Fibroblast of the aortic adventitia (primary cell): ENCODE measurements at regions not wholly inside any gene's neighbourhood (a gene's known extent, or its start where the extent isn't known, plus 50 kb on each side); places are given as distances from the start of the nearest gene placed in this dataset.

Source experiments
- DNase-seq: peaks from one replicate; pipeline ENCODE4 v3.0.0-alpha.2; 2010; ENCODE audit warnings: low read depth
- H3K4me3 ChIP-seq: 2 replicates; pipeline ENCODE4 v1.5.1; 2011; ENCODE audit warnings: low read depth, mild to moderate bottlenecking, control low read depth, low read length, moderate library complexity
- TF ChIP-seq, protein P1 (sequence below): IDR thresholded peaks from 2 replicates; pipeline ENCODE4 v1.5.1; 2011; ENCODE audit warnings: mild to moderate bottlenecking, low read length, control low read depth, inconsistent platforms; ENCODE audit not compliant: insufficient read depth

DNA sequence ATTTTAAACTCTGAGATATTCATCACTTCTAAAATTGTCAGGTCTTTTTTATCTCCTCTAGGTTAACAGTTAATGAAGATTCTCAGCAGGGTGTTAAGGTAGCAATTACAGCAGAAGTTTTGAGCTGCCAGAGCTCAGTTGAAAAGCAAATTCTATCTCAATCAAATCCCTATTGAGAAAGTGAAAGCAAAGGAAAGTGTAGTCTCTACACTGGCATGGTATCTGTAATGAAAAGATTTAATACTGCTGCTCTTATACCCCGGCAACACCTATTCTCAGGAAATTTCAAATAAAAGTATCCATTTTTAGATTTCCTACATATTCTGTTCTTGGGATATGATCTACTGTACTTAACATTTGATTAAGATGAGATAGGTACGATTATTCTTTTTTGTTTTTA lies 913.5 kb downstream of the MRPL39 start:
- no peak overlapping the region for H3K4me3 ChIP-seq
- DNase-seq: no peak
- TF ChIP-seq, protein P1, sequence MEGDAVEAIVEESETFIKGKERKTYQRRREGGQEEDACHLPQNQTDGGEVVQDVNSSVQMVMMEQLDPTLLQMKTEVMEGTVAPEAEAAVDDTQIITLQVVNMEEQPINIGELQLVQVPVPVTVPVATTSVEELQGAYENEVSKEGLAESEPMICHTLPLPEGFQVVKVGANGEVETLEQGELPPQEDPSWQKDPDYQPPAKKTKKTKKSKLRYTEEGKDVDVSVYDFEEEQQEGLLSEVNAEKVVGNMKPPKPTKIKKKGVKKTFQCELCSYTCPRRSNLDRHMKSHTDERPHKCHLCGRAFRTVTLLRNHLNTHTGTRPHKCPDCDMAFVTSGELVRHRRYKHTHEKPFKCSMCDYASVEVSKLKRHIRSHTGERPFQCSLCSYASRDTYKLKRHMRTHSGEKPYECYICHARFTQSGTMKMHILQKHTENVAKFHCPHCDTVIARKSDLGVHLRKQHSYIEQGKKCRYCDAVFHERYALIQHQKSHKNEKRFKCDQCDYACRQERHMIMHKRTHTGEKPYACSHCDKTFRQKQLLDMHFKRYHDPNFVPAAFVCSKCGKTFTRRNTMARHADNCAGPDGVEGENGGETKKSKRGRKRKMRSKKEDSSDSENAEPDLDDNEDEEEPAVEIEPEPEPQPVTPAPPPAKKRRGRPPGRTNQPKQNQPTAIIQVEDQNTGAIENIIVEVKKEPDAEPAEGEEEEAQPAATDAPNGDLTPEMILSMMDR: no peak

DNA sequence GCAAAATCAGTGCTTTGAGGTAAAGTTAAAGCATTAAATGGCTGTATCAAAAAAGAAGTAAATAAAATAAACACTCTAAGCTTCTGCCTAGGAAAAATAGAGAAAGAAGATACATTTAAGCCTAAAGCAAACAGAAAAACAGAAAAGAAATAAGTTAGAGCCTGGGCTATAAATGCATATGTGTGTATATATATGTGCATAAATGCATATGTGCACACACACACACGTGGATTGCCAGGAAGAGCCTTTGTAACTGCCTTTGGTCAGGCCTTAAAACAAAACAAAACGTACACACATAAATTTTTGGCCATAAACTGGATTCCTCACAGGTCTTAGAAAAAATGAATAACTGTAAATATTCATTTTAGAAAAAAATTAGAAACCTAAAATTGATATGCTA lies 925.8 kb downstream of the MRPL39 start:
- TF ChIP-seq, protein P1: no peak
- H3K4me3 ChIP-seq: no peak overlapping the region
- no peak for DNase-seq

GRCh38 chr21:24671901-24672300 lies 935.4 kb downstream of the MRPL39 start:
- TF ChIP-seq, protein P1: no peak
- H3K4me3 ChIP-seq: no peak overlapping the region
- DNase-seq: no peak

GRCh38 chr21:24658926-24659325 lies 948.4 kb downstream of the MRPL39 start:
- H3K4me3 ChIP-seq: no peak overlapping the region
- no peak for DNase-seq
- TF ChIP-seq, protein P1: no peak

GRCh38 chr21:24658026-24658425 lies 949.3 kb downstream of the MRPL39 start:
- TF ChIP-seq, protein P1: no peak
- no peak for DNase-seq
- no peak overlapping the region for H3K4me3 ChIP-seq

GRCh38 chr21:24649691-24650090 lies 957.6 kb downstream of the MRPL39 start:
- H3K4me3 ChIP-seq: no peak overlapping the region
- DNase-seq: no peak
- TF ChIP-seq, protein P1: no peak

GRCh38 chr21:24636696-24637095 lies 970.6 kb downstream of the MRPL39 start:
- TF ChIP-seq, protein P1: no peak
- DNase-seq: no peak
- no peak overlapping the region for H3K4me3 ChIP-seq
